ENCODE measurements at regions not wholly inside any gene's neighbourhood (a gene's known extent, or its start where the extent isn't known, plus 50 kb on each side); places are given as distances from the start of the nearest gene placed in this dataset.

DNA sequence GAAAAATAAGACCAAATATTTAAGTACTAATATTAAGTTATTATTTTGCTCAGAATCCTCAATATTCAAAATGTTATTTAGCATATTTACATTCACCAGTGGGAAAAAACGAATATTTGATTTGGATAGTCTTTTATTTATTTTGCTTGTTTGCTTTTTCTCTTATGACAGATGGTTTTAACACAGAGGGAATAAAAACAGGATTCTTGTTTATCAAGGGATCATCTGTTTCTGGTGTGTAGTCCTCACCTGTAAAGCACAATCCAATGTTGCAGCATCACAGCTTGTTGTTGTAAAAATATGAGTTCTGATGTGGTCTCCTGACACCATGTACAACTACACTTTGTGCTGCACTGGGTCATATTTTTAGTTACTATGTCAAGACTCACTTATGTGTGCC, 103.9 kb downstream of the AVPR1A start:
- TF ChIP-seq, protein P1, sequence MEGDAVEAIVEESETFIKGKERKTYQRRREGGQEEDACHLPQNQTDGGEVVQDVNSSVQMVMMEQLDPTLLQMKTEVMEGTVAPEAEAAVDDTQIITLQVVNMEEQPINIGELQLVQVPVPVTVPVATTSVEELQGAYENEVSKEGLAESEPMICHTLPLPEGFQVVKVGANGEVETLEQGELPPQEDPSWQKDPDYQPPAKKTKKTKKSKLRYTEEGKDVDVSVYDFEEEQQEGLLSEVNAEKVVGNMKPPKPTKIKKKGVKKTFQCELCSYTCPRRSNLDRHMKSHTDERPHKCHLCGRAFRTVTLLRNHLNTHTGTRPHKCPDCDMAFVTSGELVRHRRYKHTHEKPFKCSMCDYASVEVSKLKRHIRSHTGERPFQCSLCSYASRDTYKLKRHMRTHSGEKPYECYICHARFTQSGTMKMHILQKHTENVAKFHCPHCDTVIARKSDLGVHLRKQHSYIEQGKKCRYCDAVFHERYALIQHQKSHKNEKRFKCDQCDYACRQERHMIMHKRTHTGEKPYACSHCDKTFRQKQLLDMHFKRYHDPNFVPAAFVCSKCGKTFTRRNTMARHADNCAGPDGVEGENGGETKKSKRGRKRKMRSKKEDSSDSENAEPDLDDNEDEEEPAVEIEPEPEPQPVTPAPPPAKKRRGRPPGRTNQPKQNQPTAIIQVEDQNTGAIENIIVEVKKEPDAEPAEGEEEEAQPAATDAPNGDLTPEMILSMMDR (IDR thresholded peaks at IDR 0.05): no peak
- Histone ChIP-seq H3K4me3 (no peak overlapping the region), H3K4me1 (replicated peaks in 1 of 2) (no peaks in the 10 kb centered on the region), H3K27ac (no peak overlapping the region), H3K9me3 (replicated peaks in 1 of 3) (no peaks in the 10 kb centered on the region), H3K27me3 (peaks cover 4% of the 10 kb centered on the region), H3K36me3 (replicated peaks in 1 of 2) (no peaks in the 10 kb centered on the region)
- WGBS, 4 donors: 0 to 2% (median 0%) methylated on average over 1 of the region's 1 CpG
- DNase-seq: no peak
- intact Hi-C loops (cut with DNase I): no loop called here

DNA sequence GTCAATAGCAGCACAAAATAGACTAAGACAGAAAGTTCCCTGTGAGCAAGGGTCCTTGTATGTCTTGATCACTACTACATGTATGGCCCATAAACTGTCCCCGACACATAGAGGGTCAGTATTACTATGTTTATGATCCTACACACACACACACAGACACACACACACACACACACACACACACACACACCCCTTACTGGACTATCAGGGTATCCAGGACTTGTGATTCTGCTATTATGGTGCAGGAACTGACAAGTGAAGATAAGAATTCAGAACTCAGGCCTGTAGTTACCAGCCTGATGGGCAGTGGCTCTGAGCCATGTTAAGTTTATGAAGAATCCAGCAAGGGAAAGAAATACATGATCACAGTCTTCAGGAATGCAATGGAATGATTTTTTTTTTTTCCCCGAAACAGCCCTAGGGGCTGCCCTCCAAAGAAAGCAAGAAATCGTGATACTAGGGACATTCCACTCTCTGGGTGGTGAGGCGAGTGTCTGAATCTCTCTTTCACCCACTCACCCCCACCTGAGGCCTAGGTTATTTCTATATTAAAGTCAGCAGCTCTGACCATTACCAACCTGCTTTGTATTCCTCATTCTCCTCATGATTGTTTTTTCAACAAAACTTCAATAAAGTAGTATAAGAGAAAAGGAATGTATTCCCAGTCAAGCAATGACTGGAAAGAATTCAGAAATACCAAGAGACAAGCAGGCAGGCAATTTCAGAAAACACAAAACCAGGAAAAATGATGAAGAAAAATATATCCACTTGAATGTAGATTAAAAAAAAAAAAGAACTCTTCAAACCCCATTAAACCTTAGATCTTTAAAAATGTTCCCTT, 105.8 kb downstream of the AVPR1A start:
- H3K27ac ChIP-seq: no peak overlapping the region
- 70 to 80% (median 73%) methylated on average over 4 of the region's 4 CpGs for WGBS, 4 donors
- H3K27me3 ChIP-seq: peaks cover 4% of the 10 kb centered on the region
- TF ChIP-seq POLR2A (IDR thresholded peaks at IDR 0.05): no peak
- TF ChIP-seq, protein P1 (IDR thresholded peaks at IDR 0.05): no peak
- H3K4me3 ChIP-seq: no peak overlapping the region
- H3K4me1 ChIP-seq (replicated peaks in 1 of 2): no peaks in the 10 kb centered on the region
- no peaks in the 10 kb centered on the region for H3K36me3 ChIP-seq (replicated peaks in 1 of 2)
- no peak for DNase-seq
- no peaks in the 10 kb centered on the region for H3K9me3 ChIP-seq (replicated peaks in 1 of 3)
- intact Hi-C loops (cut with DNase I): no loop called here

DNA sequence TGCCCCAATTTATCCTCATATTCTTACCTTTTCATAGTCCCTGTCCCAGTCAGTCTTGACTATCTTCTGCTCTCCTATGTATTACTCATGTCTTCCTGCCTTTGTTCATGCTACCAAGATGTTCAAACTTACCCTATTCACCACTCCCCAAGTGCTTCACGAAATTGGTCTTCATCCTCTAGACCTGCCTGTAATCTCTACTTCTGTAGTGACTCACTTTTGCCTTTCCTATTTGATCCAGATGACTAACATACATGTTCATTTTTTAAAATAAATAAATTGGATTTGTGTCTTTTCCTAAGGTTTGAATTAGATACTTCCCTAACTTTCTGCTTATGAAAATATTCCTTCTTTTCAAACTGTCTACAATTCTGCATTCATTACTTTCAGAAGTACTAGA, 107.7 kb upstream of the PPM1H start:
- intact Hi-C loops (cut with DNase I): no loop called here
- no peaks in the 10 kb centered on the region for H3K27me3 ChIP-seq
- TF ChIP-seq POLR2A (IDR thresholded peaks at IDR 0.05): no peak
- TF ChIP-seq, protein P1 (IDR thresholded peaks at IDR 0.05): no peak
- DNase-seq: no peak
- H3K4me1 ChIP-seq (replicated peaks in 1 of 2): no peaks in the 10 kb centered on the region
- no peaks in the 10 kb centered on the region for H3K9me3 ChIP-seq (replicated peaks in 1 of 3)
- no peak overlapping the region for H3K27ac ChIP-seq
- 67 to 76% (median 70%) methylated on average over 1 of the region's 1 CpG for WGBS, 4 donors
- no peak overlapping the region for H3K4me3 ChIP-seq
- H3K36me3 ChIP-seq (replicated peaks in 1 of 2): no peaks in the 10 kb centered on the region

DNA sequence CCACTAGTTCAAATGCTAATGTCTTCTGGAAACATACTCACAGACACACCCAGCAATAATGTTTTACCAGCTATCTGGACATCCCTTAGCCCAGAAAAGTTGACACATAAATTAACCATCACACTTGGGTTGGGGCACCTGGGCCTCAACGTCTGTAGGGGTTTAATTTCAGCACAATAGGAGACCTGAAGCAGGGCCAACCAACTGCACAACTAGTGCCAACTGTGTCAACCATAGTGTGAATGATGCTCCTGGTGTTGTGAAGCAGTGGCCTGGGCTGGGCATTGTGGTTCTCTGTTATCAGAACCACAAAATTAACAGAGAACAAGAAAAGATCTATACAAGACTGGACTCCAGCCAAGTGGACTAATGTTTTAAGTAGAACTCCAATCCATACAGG, 106.7 kb upstream of the PPM1H start:
- Histone ChIP-seq H3K4me1 (replicated peaks in 1 of 2) (no peaks in the 10 kb centered on the region), H3K27ac (no peak overlapping the region), H3K9me3 (replicated peaks in 1 of 3) (no peaks in the 10 kb centered on the region), H3K36me3 (replicated peaks in 1 of 2) (no peaks in the 10 kb centered on the region), H3K4me3 (no peak overlapping the region), H3K27me3 (no peaks in the 10 kb centered on the region)
- intact Hi-C loops (cut with DNase I): no loop called here
- WGBS, 4 donors: 56 to 82% (median 67%) methylated on average over 1 of the region's 1 CpG
- TF ChIP-seq, protein P1 (IDR thresholded peaks at IDR 0.05): no peak
- TF ChIP-seq POLR2A (IDR thresholded peaks at IDR 0.05): no peak
- no peak for DNase-seq

Data from adrenal gland (tissue), 9 donors.